Ammon's horn (tissue), 1 donor: ENCODE measurements at regions not wholly inside any gene's neighbourhood (a gene's known extent, or its start where the extent isn't known, plus 50 kb on each side); places are given as distances from the start of the nearest gene placed in this dataset.
A peak's percentile ranks its signal among the peaks of the same experiment; 100 is the strongest.
"Not testable (repeated sequence)": the region's sequence is repeated elsewhere in the genome, so short reads cannot be mapped to it uniquely, and the experiment has no call there.

Experiments used
- DNase-seq: peaks from one replicate; pipeline ENCODE4 v3.0.0-alpha.2; 2016; ENCODE audit warnings: low spot score

- DNase-seq: peak; percentile 47
Measured at GRCh38 chr3:143901105-143901504, 52.8 kb upstream of the SLC9A9 start.

GRCh38 chr3:143902210-143902609 is 53.9 kb upstream of the SLC9A9 start:
- DNase-seq: no peak

GRCh38 chr3:143910756-143911155 is 60.9 kb upstream of the DIPK2A start:
- no peak for DNase-seq

GRCh38 chr3:143914257-143914656 is 57.4 kb upstream of the DIPK2A start:
- DNase-seq: no peak

- no peak for DNase-seq
Measured at GRCh38 chr3:143918848-143919247, 52.8 kb upstream of the DIPK2A start.

GRCh38 chr3:143921176-143921575 is 50.4 kb upstream of the DIPK2A start:
- not testable (repeated sequence) for DNase-seq
